Activated naive CD4-positive, alpha-beta T cell treated with anti-CD3 and anti-CD28 coated beads, Interleukin-2, amount 10 ng/mL, durations not matched to agents 7 days and 5 days (primary cell): ENCODE measurements at regions not wholly inside any gene's neighbourhood (a gene's known extent, or its start where the extent isn't known, plus 50 kb on each side); places are given as distances from the start of the nearest gene placed in this dataset.

Experiments
- CTCF ChIA-PET: fragments of 350-600 bp; sonication (Branson Sonifier 250); formaldehyde crosslinking; loops from one replicate; lab custom pipeline; 2021; ENCODE audit warnings: antibody characterized with exemption; lab: Charles Lee
- DNase-seq: peaks from one replicate; pipeline ENCODE4 v3.0.0-alpha.2; 2020
- H3K27ac Mint-ChIP-seq: one replicate; pipeline ENCODE4 v1.8.0; 2021; ENCODE audit warnings: mild to moderate bottlenecking, moderate library complexity, mixed read lengths
- H3K27me3 Mint-ChIP-seq: one replicate; pipeline ENCODE4 v1.8.0; 2021; ENCODE audit warnings: mild to moderate bottlenecking, mixed read lengths
- H3K36me3 Mint-ChIP-seq: one replicate; pipeline ENCODE4 v1.8.0; 2021; ENCODE audit warnings: mixed read lengths
- H3K4me1 Mint-ChIP-seq: one replicate; pipeline ENCODE4 v1.8.0; 2021; ENCODE audit warnings: mixed read lengths
- H3K4me3 Mint-ChIP-seq: one replicate; pipeline ENCODE4 v1.8.0; 2021; ENCODE audit warnings: mild to moderate bottlenecking, moderate library complexity, mixed read lengths
- H3K9me3 Mint-ChIP-seq: one replicate; pipeline ENCODE4 v1.8.0; 2021; ENCODE audit warnings: mixed read lengths

DNA sequence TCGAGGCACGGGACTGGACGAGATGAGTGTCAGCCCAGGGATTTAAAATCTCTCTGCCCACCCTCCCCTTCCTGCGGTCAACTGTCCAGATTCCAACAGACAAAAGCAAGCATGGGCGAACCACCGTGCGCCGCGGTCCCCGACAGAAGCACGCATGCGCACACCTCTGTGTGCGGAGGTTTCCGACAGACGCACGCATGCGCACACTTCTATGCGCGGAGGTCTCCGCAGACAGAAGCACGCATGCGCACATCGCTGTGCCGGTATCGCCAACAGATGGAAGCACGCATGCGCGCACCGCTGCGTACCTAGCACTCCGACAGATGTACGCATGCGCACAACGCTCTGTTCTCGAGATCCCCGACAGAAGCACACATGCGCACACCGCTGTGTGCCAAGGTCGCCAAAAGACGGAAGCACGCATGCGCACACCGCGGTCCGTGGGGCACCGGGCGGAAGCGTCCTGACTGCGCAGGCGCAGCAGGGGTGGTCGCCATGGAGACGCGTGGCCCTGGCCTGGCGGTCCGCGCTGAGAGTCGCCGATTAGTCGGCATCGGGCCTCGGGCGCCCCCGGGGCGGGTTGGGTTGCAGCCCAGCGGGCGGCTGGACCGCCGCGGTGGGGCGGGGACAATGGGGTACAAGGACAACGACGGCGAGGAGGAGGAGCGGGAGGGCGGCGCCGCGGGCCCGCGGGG lies 57.4 kb upstream of the RPH3AL start:
- Mint-ChIP-seq H3K9me3 (no peaks in the 10 kb centered on the region), H3K36me3 (peaks cover 43% of the 10 kb centered on the region), H3K4me1 (peaks cover 62% of the 10 kb centered on the region), H3K4me3 (peak overlapping the region; percentile 80), H3K27ac (peak overlapping the region; percentile 91), H3K27me3 (peaks cover 5% of the 10 kb centered on the region)
- peak; percentile 100 for DNase-seq
- CTCF ChIA-PET, result interaction anchor here (0.7 to 3.3 kb wide), 3 partner anchors 125 to 290 kb away, joined by 3 to 99 read pairs (median 52); no protein-coding TSS in a partner anchor

DNA sequence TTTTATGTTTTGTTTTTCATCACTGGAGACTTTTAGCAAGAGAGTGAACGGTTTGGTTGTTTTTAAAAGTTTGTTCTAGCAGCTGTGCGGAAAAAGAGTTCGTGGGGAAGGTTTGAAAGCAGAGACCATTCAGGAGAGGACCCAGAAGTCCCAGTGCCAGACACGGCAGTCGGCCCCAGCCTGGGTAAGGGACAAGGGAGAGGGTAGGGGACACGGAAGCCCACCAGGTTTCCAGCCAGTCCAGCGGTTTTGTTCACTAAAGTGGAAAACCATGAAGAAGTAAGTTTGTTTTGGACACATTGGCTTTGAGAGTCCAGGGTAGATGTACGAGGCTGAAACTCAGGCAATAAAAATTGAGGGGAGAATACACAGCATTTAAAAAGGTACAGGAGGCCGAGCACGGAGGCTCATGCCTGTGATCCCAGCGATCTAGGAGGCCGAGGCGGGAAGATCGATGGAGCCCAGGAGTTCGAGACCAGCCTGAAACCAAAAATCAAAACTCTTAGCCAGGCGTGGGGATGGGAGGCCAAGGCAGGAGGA lies 56.8 kb upstream of the RPH3AL start:
- peak overlapping the region; percentile 71 for H3K27ac Mint-ChIP-seq
- peaks cover 59% of the 10 kb centered on the region for H3K4me1 Mint-ChIP-seq
- CTCF ChIA-PET, result no interaction called here
- peaks cover 42% of the 10 kb centered on the region for H3K36me3 Mint-ChIP-seq
- peak overlapping the region; percentile 80 for H3K4me3 Mint-ChIP-seq
- peaks cover 5% of the 10 kb centered on the region for H3K27me3 Mint-ChIP-seq
- DNase-seq, result peak; percentile 18
- no peaks in the 10 kb centered on the region for H3K9me3 Mint-ChIP-seq

DNA sequence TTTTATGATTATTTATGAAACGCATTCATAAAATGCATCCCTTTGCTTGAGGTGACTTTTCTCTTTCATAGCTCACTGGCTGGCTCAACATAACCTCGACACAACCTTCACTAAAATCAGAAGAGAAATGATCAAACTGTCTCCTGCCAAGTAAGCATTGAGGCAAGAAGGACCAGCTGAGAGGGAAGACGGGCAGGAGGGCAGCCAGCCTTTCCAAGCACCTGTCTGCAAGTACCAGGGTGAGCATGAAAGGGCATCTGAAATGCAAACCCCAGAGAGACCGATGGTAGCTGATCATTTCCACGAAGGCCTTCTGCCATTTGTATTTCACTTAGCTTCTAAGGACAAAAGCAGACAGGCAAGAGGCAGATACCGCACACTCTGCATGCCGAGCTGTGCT lies 52.1 kb upstream of the RPH3AL start:
- Mint-ChIP-seq H3K9me3 (no peaks in the 10 kb centered on the region), H3K36me3 (peaks cover 35% of the 10 kb centered on the region), H3K27ac (no peak overlapping the region), H3K4me3 (no peak overlapping the region), H3K27me3 (no peaks in the 10 kb centered on the region), H3K4me1 (peaks cover 21% of the 10 kb centered on the region)
- CTCF ChIA-PET, result no interaction called here
- DNase-seq, result no peak
